HEK293 (cell line): ENCODE measurements at regions not wholly inside any gene's neighbourhood (a gene's known extent, or its start where the extent isn't known, plus 50 kb on each side); places are given as distances from the start of the nearest gene placed in this dataset.

ENCODE experiments used
- CTCF ChIA-PET: fragments of 350-600 bp; formaldehyde crosslinking; extraction: SDS; loops from one replicate; lab custom pipeline; 2021; ENCODE audit warnings: antibody characterized with exemption; lab: Yijun Ruan, JAX
- POLR2A ChIA-PET: fragments of 300-600 bp; formaldehyde crosslinking; extraction: SDS; loops from one replicate; lab custom pipeline; 2020; ENCODE audit warnings: antibody characterized with exemption, inconsistent platforms; lab: Yijun Ruan, JAX
- H3K27ac ChIP-seq: fragments of 200-500 bp; sonication (Bioruptor generic); 2 replicates; pipeline ENCODE4 v1.5.1; 2014; ENCODE audit warnings: low read depth, low read length, control low read depth, inconsistent platforms; ENCODE audit errors: extremely low read depth
- H3K36me3 ChIP-seq, 2 experiments: fragments of 200-500 bp in 1 of 2; sonication (Bioruptor generic) in 1 of 2; 1 replicate in 1 of 2; 2 replicates in 1 of 2; pipeline ENCODE4 v1.5.1; 2014 to 2017; ENCODE audit warnings: inconsistent platforms in 2 of 2, low read length in 2 of 2; ENCODE audit not compliant: control insufficient read depth in 2 of 2, insufficient read depth in 1 of 2
- H3K4me1 ChIP-seq: fragments of 200-500 bp; sonication (Bioruptor generic); 2 replicates; pipeline ENCODE4 v1.5.1; 2014; ENCODE audit warnings: mild to moderate bottlenecking, low read length, inconsistent platforms; ENCODE audit not compliant: control insufficient read depth, insufficient read depth
- H3K4me3 ChIP-seq: 2 replicates; pipeline ENCODE4 v1.5.1; 2011; ENCODE audit warnings: low read depth, mild to moderate bottlenecking, control low read depth, low read length, moderate library complexity
- H3K9me3 ChIP-seq: fragments of 200-500 bp; sonication (Bioruptor generic); 2 replicates; pipeline ENCODE4 v1.5.1; 2014; ENCODE audit warnings: low read depth, low read length, inconsistent platforms; ENCODE audit not compliant: control insufficient read depth, insufficient read depth
- KLF7 ChIP-seq: fragments of 450-650 bp; formaldehyde crosslinking; IDR thresholded peaks from 2 replicates; pipeline ENCODE4 v1.5.1; 2016; ENCODE audit warnings: missing biosample characterization, missing genetic modification characterization, borderline replicate concordance
- OVOL3 ChIP-seq: fragments of 450-650 bp; formaldehyde crosslinking; IDR thresholded peaks from 2 replicates; pipeline ENCODE4 v1.5.1; 2016; ENCODE audit warnings: missing biosample characterization, missing genetic modification characterization
- PRDM10 ChIP-seq: fragments of 450-650 bp; formaldehyde crosslinking; IDR thresholded peaks from 2 replicates; pipeline ENCODE4 v1.5.1; 2016; ENCODE audit warnings: missing biosample characterization, missing genetic modification characterization
- TRIM28 ChIP-seq: IDR thresholded peaks from 2 replicates; pipeline ENCODE4 v1.6.1; 2011; ENCODE audit warnings: low read length, control low read depth, borderline replicate concordance
- ZNF146 ChIP-seq: fragments of 450-650 bp; formaldehyde crosslinking; IDR thresholded peaks from 2 replicates; pipeline ENCODE4 v1.5.1; 2016; ENCODE audit warnings: missing biosample characterization, missing genetic modification characterization
- ZNF169 ChIP-seq: fragments of 450-650 bp; formaldehyde crosslinking; IDR thresholded peaks from 2 replicates; pipeline ENCODE4 v1.5.1; 2016; ENCODE audit warnings: missing biosample characterization, missing genetic modification characterization
- ZNF211 ChIP-seq: fragments of 450-650 bp; formaldehyde crosslinking; IDR thresholded peaks from 2 replicates; pipeline ENCODE4 v1.5.1; 2016; ENCODE audit warnings: low read depth, missing biosample characterization, missing genetic modification characterization
- ZNF221 ChIP-seq: fragments of 450-650 bp; formaldehyde crosslinking; IDR thresholded peaks from 2 replicates; pipeline ENCODE4 v1.5.1; 2017; ENCODE audit warnings: missing biosample characterization, missing genetic modification characterization, borderline replicate concordance
- ZNF48 ChIP-seq: fragments of 450-650 bp; formaldehyde crosslinking; IDR thresholded peaks from 2 replicates; pipeline ENCODE4 v1.5.1; 2016; ENCODE audit warnings: missing biosample characterization, missing genetic modification characterization
- ZNF510 ChIP-seq: fragments of 450-650 bp; formaldehyde crosslinking; IDR thresholded peaks from 2 replicates; pipeline ENCODE4 v1.5.1; 2018; ENCODE audit warnings: mild to moderate bottlenecking, missing genetic modification characterization, missing biosample characterization; ENCODE audit not compliant: insufficient replicate concordance
- ZNF548 ChIP-seq: fragments of 450-650 bp; formaldehyde crosslinking; IDR thresholded peaks from 2 replicates; pipeline ENCODE4 v1.5.1; 2016; ENCODE audit warnings: missing biosample characterization, missing genetic modification characterization
- ZNF549 ChIP-seq: fragments of 450-650 bp; IDR thresholded peaks from 2 replicates; pipeline ENCODE4 v1.5.1; 2018; ENCODE audit warnings: missing biosample characterization, missing genetic modification characterization, mild to moderate bottlenecking, inconsistent platforms, moderate library complexity
- ZSCAN5A ChIP-seq: fragments of 450-650 bp; formaldehyde crosslinking; IDR thresholded peaks from 2 replicates; pipeline ENCODE4 v1.5.1; 2016; ENCODE audit warnings: missing biosample characterization, missing genetic modification characterization
- TF ChIP-seq, protein P1 (sequence below): fragments of 450-650 bp; formaldehyde crosslinking; IDR thresholded peaks from 2 replicates; pipeline ENCODE4 v1.5.1; 2016; ENCODE audit warnings: missing biosample characterization, missing genetic modification characterization
- TF ChIP-seq, protein P2 (sequence below): fragments of 450-650 bp; formaldehyde crosslinking; IDR thresholded peaks from 2 replicates; pipeline ENCODE4 v1.5.1; 2016; ENCODE audit warnings: missing biosample characterization, missing genetic modification characterization, low read depth

- TF ChIP-seq, protein P1, sequence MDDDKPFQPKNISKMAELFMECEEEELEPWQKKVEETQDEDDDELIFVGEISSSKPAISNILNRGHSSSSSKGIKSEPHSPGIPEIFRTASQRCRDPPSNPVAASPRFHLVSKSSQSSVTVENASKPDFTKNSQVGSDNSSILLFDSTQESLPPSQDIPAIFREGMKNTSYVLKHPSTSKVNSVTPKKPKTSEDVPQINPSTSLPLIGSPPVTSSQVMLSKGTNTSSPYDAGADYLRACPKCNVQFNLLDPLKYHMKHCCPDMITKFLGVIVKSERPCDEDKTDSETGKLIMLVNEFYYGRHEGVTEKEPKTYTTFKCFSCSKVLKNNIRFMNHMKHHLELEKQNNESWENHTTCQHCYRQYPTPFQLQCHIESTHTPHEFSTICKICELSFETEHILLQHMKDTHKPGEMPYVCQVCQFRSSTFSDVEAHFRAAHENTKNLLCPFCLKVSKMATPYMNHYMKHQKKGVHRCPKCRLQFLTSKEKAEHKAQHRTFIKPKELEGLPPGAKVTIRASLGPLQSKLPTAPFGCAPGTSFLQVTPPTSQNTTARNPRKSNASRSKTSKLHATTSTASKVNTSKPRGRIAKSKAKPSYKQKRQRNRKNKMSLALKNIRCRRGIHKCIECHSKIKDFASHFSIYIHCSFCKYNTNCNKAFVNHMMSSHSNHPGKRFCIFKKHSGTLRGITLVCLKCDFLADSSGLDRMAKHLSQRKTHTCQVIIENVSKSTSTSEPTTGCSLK (tag by site-specific recombination) = no peak
- no peak for TF ChIP-seq ZNF146 (tag by site-specific recombination)
Measured at GRCh38 chr15:46301826-46302225, 667.0 kb downstream of the SQOR start (continued).

- Histone ChIP-seq H3K27ac (no peak overlapping the region), H3K36me3 (no peaks in the 10 kb centered on the region), H3K9me3 (no peaks in the 10 kb centered on the region), H3K4me3 (no peak overlapping the region)
- TF ChIP-seq ZNF48 (tag by site-specific recombination) (no peak), ZSCAN5A (tag by site-specific recombination) (no peak), ZNF221 (no peak), KLF7 (tag by site-specific recombination) (no peak), ZNF548 (tag by site-specific recombination) (no peak), PRDM10 (tag by site-specific recombination) (no peak), OVOL3 (tag by site-specific recombination) (no peak), ZNF549 (no peak), ZNF211 (no peak), TRIM28 (no peak), ZNF510 (tag by site-specific recombination) (no peak), ZNF169 (tag by site-specific recombination) (no peak)
- TF ChIP-seq, protein P1 (tag by site-specific recombination) = no peak
- TF ChIP-seq, protein P2, sequence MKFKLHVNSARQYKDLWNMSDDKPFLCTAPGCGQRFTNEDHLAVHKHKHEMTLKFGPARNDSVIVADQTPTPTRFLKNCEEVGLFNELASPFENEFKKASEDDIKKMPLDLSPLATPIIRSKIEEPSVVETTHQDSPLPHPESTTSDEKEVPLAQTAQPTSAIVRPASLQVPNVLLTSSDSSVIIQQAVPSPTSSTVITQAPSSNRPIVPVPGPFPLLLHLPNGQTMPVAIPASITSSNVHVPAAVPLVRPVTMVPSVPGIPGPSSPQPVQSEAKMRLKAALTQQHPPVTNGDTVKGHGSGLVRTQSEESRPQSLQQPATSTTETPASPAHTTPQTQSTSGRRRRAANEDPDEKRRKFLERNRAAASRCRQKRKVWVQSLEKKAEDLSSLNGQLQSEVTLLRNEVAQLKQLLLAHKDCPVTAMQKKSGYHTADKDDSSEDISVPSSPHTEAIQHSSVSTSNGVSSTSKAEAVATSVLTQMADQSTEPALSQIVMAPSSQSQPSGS (tag by site-specific recombination) = no peak
- TF ChIP-seq, all 188 proteins: peak for 0
- H3K4me1 ChIP-seq = no peaks in the 10 kb centered on the region
- ChIA-PET POLR2A (no interaction called here), CTCF (interaction anchor here (0.6 to 2.0 kb wide), 5 partner anchors 9 to 1171 kb away, joined by 3 to 11 read pairs (median 3); no protein-coding TSS in a partner anchor)
Measured at GRCh38 chr15:46304321-46304720, 669.5 kb downstream of the SQOR start.
